Stimulated activated naive CD8-positive, alpha-beta T cell treated with anti-CD3 and anti-CD28 coated beads, Interleukin-15, Interleukin-2, amounts not matched to agents 100 ng/mL and 50 ng/mL, for 24 hours (primary cell): ENCODE measurements at regions not wholly inside any gene's neighbourhood (a gene's known extent, or its start where the extent isn't known, plus 50 kb on each side); places are given as distances from the start of the nearest gene placed in this dataset.

Experiments used
- H3K27ac Mint-ChIP-seq: one replicate; pipeline ENCODE4 v1.8.0; 2021; ENCODE audit warnings: mild to moderate bottlenecking, mixed read lengths
- H3K27me3 Mint-ChIP-seq: one replicate; pipeline ENCODE4 v1.8.0; 2021; ENCODE audit warnings: mixed read lengths
- H3K36me3 Mint-ChIP-seq: one replicate; pipeline ENCODE4 v1.8.0; 2021; ENCODE audit warnings: low read depth, mixed read lengths
- H3K4me1 Mint-ChIP-seq: one replicate; pipeline ENCODE4 v1.8.0; 2021; ENCODE audit warnings: low read depth, mixed read lengths
- H3K4me3 Mint-ChIP-seq: one replicate; pipeline ENCODE4 v1.8.0; 2021; ENCODE audit warnings: mild to moderate bottlenecking, mixed read lengths
- H3K9me3 Mint-ChIP-seq: one replicate; pipeline ENCODE4 v1.8.0; 2021; ENCODE audit warnings: mixed read lengths

DNA sequence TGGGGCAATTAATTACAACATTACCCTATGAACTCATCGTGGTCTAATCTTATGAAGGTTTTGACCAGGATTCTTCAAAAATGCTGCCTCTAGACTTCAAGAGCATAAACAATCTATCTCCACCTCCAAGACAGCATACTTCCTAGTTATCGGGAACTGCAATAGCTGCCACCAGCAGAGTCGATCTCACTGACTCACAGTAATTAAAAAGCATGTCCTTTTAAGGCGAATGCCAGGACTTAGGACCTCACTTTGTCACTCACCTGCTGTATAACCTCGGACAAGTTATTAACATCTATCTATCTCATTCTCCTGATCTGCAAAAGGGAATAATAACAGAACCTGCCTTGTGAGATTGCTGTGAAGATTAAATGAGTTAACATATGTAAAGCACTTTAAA is 666.0 kb upstream of the COBL start:
- Mint-ChIP-seq H3K9me3 (peaks cover 15% of the 10 kb centered on the region), H3K27ac (no peak overlapping the region), H3K4me3 (no peak overlapping the region), H3K27me3 (no peaks in the 10 kb centered on the region), H3K36me3 (no peaks in the 10 kb centered on the region), H3K4me1 (no peaks in the 10 kb centered on the region)

DNA sequence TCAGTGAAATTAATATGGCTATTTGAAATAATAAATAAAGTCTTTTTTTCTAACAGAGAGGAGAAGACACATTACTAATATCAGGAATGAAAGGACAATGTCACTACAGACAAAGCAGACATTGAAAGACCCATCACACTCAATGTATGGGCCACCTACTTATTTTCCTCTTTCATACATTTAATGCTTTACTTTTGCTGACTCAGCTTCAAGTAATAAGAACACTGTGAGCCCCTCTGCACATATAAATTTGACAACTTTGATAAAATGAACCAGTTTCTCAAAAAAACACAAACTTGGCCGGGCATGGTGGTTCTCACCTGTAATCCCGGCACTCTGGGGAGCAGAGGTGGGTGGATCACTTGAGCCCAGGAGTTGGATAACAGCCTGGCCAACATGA is 664.2 kb upstream of the COBL start:
- Mint-ChIP-seq H3K4me1 (no peaks in the 10 kb centered on the region), H3K27ac (no peak overlapping the region), H3K27me3 (no peaks in the 10 kb centered on the region), H3K36me3 (no peaks in the 10 kb centered on the region), H3K9me3 (peaks cover 6% of the 10 kb centered on the region), H3K4me3 (no peak overlapping the region)

DNA sequence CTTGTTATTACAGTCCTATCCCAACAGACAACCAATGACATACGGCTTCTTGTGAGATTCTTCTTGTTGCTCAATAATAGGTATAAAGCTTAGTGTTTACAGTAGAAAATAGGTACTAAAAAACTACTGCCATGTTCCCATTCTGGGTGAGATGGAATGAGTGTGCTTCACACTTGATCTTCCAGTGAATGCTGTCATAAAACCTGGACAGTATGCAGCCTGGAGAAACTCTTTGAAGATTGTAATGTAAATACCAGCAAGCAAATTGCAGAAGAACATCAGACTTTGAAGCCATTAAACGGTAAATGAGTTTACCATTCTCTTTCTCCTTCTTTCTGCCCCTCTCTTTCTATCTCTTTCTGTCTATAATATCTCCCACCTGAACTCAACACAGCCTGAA is 663.7 kb upstream of the COBL start:
- peaks cover 6% of the 10 kb centered on the region for H3K9me3 Mint-ChIP-seq

DNA sequence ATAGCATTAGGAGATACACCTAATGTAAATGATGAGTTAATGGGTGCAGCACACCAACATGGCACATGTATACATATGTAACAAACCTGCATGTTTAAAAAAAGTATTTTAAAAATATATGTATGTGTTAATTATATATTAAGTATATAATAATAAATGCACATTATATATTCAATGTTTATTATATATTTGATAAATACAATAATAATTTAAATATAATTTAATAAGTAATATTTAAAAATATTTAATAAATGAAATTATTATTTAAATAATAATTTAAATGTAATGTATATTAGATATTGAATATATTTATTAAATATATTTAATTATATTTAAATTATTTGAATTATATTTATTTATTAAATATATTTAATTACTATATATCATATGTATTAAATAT is 661.3 kb upstream of the COBL start:
- Mint-ChIP-seq H3K4me3 (no peak overlapping the region), H3K4me1 (no peaks in the 10 kb centered on the region), H3K9me3 (peaks cover 3% of the 10 kb centered on the region), H3K36me3 (no peaks in the 10 kb centered on the region), H3K27me3 (no peaks in the 10 kb centered on the region), H3K27ac (no peak overlapping the region)

More for the DNA sequence above, 663.7 kb upstream of the COBL start:
- Mint-ChIP-seq H3K27me3 (no peaks in the 10 kb centered on the region), H3K4me1 (no peaks in the 10 kb centered on the region), H3K27ac (no peak overlapping the region), H3K36me3 (no peaks in the 10 kb centered on the region), H3K4me3 (no peak overlapping the region)

DNA sequence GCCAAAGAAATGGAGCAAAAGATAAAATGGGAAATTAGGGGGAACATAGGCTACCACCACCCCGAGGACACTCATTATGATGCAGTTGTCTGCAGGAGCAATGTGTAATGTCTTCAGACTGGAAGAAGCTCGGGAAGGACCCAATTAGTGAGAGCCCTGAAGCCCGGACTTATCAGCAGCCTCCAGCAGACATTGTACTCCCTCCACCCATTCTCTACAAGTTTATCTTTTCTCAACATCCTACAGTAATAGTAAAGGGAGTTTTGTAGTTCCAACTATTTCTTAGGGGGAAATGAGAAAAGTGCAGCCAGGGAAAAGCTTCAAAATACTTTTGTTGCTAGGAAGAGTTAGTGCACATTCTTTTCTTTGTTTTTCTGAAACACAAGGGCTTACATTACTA is 657.3 kb upstream of the COBL start:
- Mint-ChIP-seq H3K27me3 (no peaks in the 10 kb centered on the region), H3K4me1 (no peaks in the 10 kb centered on the region), H3K4me3 (no peak overlapping the region), H3K36me3 (no peaks in the 10 kb centered on the region), H3K27ac (no peak overlapping the region), H3K9me3 (peaks cover 4% of the 10 kb centered on the region)

DNA sequence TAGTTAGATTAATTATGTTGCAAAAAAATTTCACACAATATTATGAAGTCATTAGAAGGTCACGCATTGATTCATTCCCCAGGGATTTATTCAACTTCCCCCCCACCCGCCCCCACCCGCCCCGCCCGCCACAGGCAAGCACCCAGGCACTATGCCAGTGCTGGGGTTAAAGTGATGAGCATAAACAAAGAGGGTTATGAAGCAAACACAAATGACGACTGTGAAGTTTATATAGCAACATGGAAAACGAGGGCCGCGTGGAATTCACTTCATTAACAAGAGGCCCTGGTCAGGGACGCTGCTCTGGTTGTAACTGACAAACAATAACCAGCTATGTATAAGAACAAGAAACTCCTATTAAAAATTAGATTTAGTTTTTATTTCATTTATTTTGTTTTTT is 656.5 kb upstream of the COBL start:
- Mint-ChIP-seq H3K27me3 (no peaks in the 10 kb centered on the region), H3K4me1 (no peaks in the 10 kb centered on the region), H3K27ac (no peak overlapping the region), H3K36me3 (no peaks in the 10 kb centered on the region), H3K4me3 (no peak overlapping the region), H3K9me3 (peaks cover 8% of the 10 kb centered on the region)

DNA sequence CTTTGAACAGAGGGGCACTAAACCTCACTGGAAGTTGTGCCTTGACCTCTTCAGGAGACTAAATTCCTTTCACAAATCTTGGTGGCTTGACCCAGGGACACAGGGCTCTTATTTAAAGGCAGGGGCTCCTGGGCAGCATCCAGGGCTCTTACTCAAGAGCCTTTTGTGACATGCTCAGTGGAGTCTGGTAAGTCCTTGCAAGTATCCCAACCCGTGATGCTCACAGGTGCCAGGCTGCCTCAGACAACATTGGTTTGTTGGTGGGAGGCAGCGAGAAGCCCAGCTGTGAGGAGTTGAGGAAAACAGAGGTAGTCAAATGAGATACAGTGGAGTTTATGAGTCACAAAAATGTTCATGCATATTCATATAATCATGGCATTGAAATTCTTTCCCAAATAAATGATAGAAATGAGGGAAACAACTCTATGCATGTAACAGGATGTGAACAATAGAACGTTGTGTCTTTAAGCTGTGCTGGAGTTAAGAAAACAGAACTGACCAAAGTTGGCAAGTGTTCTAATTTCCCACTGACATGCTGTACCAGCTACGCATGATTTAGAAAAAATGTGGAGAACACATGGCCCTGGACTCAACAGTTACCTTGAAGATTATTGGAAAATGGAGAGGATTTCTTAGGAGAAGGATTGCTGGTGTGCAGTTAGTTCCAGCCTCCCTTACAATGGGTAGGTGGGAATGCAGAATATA is 654.5 kb upstream of the COBL start:
- H3K4me3 Mint-ChIP-seq, result no peak overlapping the region
- no peaks in the 10 kb centered on the region for H3K4me1 Mint-ChIP-seq
- no peaks in the 10 kb centered on the region for H3K27me3 Mint-ChIP-seq
- H3K9me3 Mint-ChIP-seq, result peaks cover 12% of the 10 kb centered on the region
- H3K36me3 Mint-ChIP-seq, result no peaks in the 10 kb centered on the region
- H3K27ac Mint-ChIP-seq, result no peak overlapping the region

DNA sequence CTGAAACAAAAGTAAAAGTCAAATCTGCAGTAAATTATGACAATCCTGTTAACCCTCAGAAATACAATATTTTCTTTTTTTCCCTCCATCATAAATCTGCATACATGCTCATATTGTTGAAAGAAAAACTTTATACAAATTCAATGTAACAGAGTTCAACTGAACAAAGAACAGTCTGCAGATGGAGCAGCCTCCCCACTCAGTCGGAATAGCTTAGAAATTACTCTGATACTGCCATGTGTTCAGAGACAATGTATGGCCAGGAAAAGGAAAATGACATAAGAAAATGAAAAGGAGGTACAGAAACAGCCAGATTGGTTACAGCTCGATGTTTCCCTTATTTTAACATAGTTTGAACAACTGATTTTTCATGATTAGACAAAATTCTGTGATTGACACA is 651.9 kb upstream of the COBL start:
- Mint-ChIP-seq H3K4me1 (no peaks in the 10 kb centered on the region), H3K27me3 (no peaks in the 10 kb centered on the region), H3K27ac (no peak overlapping the region), H3K4me3 (no peak overlapping the region), H3K9me3 (peaks cover 12% of the 10 kb centered on the region), H3K36me3 (no peaks in the 10 kb centered on the region)

DNA sequence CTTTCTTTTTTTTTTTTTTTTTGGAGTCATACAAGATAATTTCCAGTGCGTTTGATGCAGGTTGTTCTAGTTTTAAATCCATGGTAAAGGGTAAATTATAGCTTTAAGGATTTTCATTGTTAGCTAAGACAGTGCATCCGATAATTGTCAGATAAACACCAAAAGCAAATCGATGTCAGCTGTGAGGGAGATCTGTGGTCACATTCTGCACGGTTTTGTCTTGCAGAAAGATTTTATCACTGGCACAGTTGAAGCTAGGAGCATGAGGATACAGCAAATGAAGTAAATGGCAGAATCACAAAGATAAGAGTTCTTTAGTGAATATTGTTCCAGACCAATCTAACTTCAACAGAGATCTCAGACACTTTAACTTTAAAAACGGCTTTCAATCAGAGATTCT is 648.8 kb upstream of the COBL start:
- Mint-ChIP-seq H3K27me3 (no peaks in the 10 kb centered on the region), H3K36me3 (no peaks in the 10 kb centered on the region), H3K9me3 (peaks cover 13% of the 10 kb centered on the region), H3K4me3 (no peak overlapping the region), H3K4me1 (no peaks in the 10 kb centered on the region), H3K27ac (no peak overlapping the region)

DNA sequence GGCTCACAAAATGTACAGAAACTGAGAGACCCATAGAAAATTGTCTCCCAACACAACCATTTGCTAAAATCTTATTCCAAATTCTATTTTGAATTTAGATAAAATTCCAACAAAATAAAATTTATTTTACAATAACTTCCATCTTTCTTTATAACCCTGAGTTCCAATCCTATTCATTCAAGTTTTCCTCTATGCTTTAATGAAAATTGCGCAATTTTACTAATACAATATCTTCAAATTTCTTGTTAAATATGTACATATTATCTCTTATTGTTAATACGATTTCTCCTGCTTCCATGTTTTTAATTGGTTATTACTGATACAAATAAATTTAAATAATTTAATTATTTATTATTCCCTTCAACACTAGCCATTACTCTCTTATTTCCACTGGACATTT is 645.2 kb upstream of the COBL start:
- Mint-ChIP-seq H3K27me3 (no peaks in the 10 kb centered on the region), H3K27ac (no peak overlapping the region), H3K4me1 (no peaks in the 10 kb centered on the region), H3K4me3 (no peak overlapping the region), H3K9me3 (peaks cover 22% of the 10 kb centered on the region), H3K36me3 (no peaks in the 10 kb centered on the region)

DNA sequence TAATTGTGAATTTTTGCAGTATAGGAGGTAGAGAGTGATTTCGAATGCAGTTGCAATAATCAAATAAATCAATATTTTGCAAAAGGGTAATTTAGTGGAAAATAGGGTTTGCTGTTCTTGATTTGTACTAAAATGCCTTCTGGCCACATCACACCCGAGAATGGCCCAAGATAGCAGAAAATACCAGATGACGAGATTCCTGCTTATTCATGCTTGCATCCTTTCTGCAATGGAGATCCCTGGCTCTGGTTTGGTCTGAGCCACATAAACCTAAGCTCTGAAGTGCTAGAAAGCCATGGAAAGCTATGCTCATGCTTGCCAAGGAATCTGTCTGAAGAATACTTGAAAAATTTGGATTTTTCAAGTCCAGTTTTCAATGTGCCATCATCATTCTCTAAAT is 634.2 kb upstream of the COBL start:
- no peaks in the 10 kb centered on the region for H3K4me1 Mint-ChIP-seq
- no peak overlapping the region for H3K27ac Mint-ChIP-seq
- H3K9me3 Mint-ChIP-seq, result peaks cover 8% of the 10 kb centered on the region
- H3K27me3 Mint-ChIP-seq, result no peaks in the 10 kb centered on the region
- H3K4me3 Mint-ChIP-seq, result no peak overlapping the region
- H3K36me3 Mint-ChIP-seq, result no peaks in the 10 kb centered on the region

DNA sequence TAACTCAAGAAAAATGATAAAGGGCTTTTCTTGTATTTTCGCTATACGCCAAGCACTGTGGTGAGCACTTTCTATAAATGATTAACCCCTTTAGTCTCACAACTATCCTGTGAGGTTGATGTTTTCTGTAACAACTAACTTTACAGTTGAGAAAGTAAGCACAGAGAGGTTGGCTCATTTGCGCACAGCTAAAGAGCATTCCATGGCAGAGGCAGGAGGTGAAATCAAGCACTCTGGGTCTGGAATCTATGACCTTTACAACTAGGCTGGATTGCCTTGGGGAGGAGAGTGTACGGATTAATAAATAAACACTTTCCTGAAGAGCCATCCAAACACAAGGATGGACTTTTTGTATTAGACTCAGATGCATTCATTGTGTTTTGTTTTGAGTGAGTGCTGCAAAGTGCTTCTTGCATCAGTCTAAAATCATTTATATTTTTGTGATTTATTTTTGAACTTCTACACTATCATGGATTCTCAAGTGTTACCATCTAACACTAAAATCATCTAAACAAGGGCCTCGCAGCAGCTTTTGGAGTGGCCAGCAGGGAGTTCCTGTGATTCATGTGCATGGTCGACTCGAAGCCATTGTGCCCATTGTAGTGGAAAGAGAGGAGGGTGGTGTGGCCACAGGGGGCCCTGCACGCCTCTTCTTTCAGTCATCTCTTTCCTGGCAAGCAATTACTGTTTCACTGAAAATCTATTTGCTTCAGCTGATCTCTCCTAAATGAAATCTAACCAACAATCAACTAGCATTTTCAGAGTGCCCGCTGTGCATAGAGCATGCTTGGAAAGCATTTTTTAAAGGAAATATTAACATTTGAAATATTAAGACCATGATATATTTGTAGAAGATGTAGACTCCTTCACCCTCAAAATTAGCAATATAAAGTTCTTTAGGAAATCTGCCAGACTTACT is 633.4 kb upstream of the COBL start:
- Mint-ChIP-seq H3K36me3 (no peaks in the 10 kb centered on the region), H3K4me1 (no peaks in the 10 kb centered on the region), H3K4me3 (no peak overlapping the region), H3K27ac (no peak overlapping the region), H3K9me3 (peaks cover 3% of the 10 kb centered on the region), H3K27me3 (no peaks in the 10 kb centered on the region)

DNA sequence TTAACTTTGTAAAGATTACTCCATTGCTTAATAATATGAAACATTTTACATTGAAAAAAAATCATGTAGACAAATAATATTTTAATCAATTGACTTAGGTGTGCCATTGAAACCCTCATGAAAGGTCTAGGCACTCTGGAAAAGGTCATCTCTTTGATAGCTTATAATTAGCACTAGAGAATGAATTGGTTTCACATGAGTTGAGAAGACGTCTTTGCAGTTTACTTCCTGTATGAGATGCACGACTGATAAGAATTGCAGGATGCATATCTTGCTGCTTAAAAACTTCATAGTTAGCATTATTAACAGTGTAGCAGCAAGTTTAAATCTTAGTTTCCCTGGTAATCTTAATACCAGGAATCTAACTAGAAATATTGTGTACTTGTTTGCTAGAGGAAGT is 614.2 kb upstream of the COBL start:
- H3K4me3 Mint-ChIP-seq, result no peak overlapping the region
- H3K9me3 Mint-ChIP-seq, result peaks cover 34% of the 10 kb centered on the region
- H3K27ac Mint-ChIP-seq, result no peak overlapping the region
- no peaks in the 10 kb centered on the region for H3K27me3 Mint-ChIP-seq
- peaks cover 5% of the 10 kb centered on the region for H3K36me3 Mint-ChIP-seq
- H3K4me1 Mint-ChIP-seq, result no peaks in the 10 kb centered on the region

DNA sequence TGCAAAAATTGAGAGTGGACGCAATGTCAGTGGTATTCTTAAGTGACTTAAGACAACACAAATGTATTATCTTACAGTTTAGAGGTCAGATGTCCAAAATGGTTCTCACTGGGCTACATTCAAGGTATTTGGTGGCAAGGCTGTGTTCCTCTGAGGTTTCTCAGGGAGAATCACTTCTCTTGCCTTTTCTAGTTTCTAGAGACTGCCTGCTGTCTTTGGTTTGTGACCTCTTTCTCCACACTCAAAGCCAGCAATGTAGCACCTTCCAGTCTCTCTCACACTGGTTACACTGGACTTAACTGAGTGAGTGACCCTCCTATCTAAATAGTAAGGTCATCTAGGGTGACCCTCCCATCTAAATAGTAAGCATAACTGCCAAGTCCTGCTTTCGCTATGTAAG is 613.2 kb upstream of the COBL start:
- Mint-ChIP-seq H3K27me3 (no peaks in the 10 kb centered on the region), H3K36me3 (peaks cover 5% of the 10 kb centered on the region), H3K4me3 (no peak overlapping the region), H3K9me3 (peaks cover 32% of the 10 kb centered on the region), H3K27ac (no peak overlapping the region), H3K4me1 (no peaks in the 10 kb centered on the region)

DNA sequence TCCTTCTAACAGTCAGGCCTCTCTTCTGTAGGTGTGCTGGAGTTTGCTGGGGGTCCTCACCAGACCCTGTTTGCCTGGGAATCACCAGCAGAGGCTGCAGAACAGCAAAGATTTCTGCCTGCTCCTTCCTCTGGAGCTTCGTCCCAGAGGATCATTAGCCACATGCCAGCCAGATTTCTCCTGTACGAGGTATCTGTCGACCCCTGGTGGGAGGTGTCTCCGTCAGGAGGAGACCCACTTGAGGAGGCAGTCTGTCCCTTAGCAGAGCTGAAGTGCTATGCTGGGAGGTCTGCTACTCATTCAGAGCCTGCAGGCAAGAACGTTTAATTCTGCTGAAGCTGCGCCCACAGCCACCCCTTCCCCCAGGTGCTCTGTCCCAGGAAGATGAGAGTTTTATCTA is 611.1 kb upstream of the COBL start:
- H3K27ac Mint-ChIP-seq, result no peak overlapping the region
- peaks cover 5% of the 10 kb centered on the region for H3K36me3 Mint-ChIP-seq
- no peaks in the 10 kb centered on the region for H3K4me1 Mint-ChIP-seq
- H3K9me3 Mint-ChIP-seq, result peaks cover 30% of the 10 kb centered on the region
- H3K4me3 Mint-ChIP-seq, result no peak overlapping the region
- no peaks in the 10 kb centered on the region for H3K27me3 Mint-ChIP-seq
